Psoas muscle (tissue), 7 donors: ENCODE measurements at regions not wholly inside any gene's neighbourhood (a gene's known extent, or its start where the extent isn't known, plus 50 kb on each side); places are given as distances from the start of the nearest gene placed in this dataset.

Source experiments
- ATAC-seq, 4 donors: fragments of 200-7000 bp; cut with Tn5 transposase; one replicate each; pipeline ENCODE4 v1.9.1; 2020; ENCODE audit warnings: moderate library complexity in 3 of 4, mild to moderate bottlenecking in 2 of 4
- DNase-seq, 2 donors: peaks; one replicate each; pipeline ENCODE4 v3.0.0-alpha.2; 2020
- H3K27ac ChIP-seq: fragments of 200-600 bp; one replicate; pipeline ENCODE4 v1.8.0; 2022
- H3K27me3 ChIP-seq, 3 donors: fragments of 200-600 bp in 1 of 3; one replicate each; pipeline versions ENCODE4 v1.6.1 to v1.8.0; 2013 to 2022; ENCODE audit warnings: low read length in 2 of 3, mild to moderate bottlenecking in 2 of 3, moderate library complexity in 1 of 3; ENCODE audit not compliant: insufficient read depth in 3 of 3
- H3K36me3 ChIP-seq, 2 donors: fragments of 200-600 bp in 1 of 2; one replicate each; pipeline versions ENCODE4 v1.6.1 to v1.8.0; 2013 to 2022; ENCODE audit warnings: low read depth in 1 of 2, mild to moderate bottlenecking in 1 of 2, moderate library complexity in 1 of 2; ENCODE audit not compliant: insufficient read depth in 1 of 2
- H3K4me1 ChIP-seq: fragments of 200-600 bp; one replicate; pipeline ENCODE4 v1.8.0; 2022
- H3K4me3 ChIP-seq: fragments of 200-600 bp; one replicate; pipeline ENCODE4 v1.8.0; 2022; ENCODE audit warnings: mild to moderate bottlenecking
- H3K9me3 ChIP-seq: fragments of 200-600 bp; one replicate; pipeline ENCODE4 v1.8.0; 2022
- CTCF ChIP-seq: fragments of 200-600 bp; IDR thresholded peaks from one replicate; pipeline ENCODE4 v1.8.0; 2022; ENCODE audit warnings: antibody characterized with exemption
- WGBS, 3 donors: extraction: QIAGEN DNeasy Blood & Tissue Kit; methylation state at CpG; one replicate each; pipeline versions ENCODE4 v1.1.6 to v1.1.7; 2013; 5-methylcytosine and 5-hydroxymethylcytosine counted together
- intact Hi-C, 2 donors: fragments of 100-400 bp; cut with DNase I; formaldehyde crosslinking; loops; one replicate each; pipeline versions ENCODE4 v1.11.0 to v1.14.2; 2022
- donor health status: healthy with polysubstance abuse.
- donor health status: DM: no; HTN: no; CAD: no; lungs with moderate emphysema.
- donor health status: Bipolar disorder and iron deficiency.
- donor health status: healthy.
- donor health status: DM: yes; HTN: yes; CAD: no.
- donor health status: DM: no; HTN: no; CAD: no.
- donor health status: DM: yes; HTN: yes; CAD: no.

DNA sequence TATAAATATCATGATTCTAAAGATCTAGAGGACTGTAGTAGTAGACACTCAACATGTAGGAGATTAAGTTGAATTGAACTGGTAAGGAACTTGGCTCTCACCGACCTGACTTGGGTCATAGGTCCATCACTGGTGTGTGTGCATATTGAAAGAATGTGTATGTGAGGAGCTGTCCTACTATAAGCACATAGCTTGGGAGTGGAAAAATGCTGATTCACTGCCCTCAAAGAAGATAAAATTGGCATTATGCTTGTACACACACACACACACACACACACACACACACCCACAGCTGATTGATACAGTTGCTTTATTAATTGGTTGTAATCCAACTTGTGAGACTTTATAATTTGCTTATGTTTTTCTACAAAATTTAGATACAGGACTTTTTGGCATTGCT is 411.0 kb upstream of the NR2F2 start:
- 80 to 88% (median 84%) methylated on average over 1 of the region's 1 CpG for whole genome bisulfite sequencing, 3 donors
- H3K4me1 ChIP-seq = no peaks in the 10 kb centered on the region
- H3K9me3 ChIP-seq = no peaks in the 10 kb centered on the region
- H3K4me3 ChIP-seq = no peak overlapping the region
- ATAC-seq = no peak
- H3K36me3 ChIP-seq = no peaks in the 10 kb centered on the region
- H3K27me3 ChIP-seq = no peaks in the 10 kb centered on the region
- intact Hi-C loops = no loop called here
- TF ChIP-seq CTCF = no peak
- H3K27ac ChIP-seq = no peak overlapping the region
- no peak for DNase-seq

DNA sequence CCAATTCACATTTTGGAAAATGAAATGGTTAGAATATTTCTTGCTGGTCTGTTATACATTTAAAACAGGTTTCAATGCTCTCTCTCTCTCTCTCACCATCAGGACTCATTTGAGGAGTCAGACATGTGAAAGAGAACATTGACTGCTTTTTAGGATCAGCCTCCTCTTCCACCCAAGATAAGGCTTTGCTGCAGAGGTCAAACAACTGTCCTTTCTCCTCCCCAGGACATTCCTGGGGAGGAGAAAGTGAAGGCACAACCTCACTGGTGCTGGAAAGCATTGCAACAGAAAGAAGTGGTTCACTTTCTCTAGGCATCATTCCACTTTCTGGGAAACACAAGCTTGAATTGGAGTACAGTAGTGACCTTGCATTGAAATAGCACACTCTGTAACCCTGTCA is 409.1 kb upstream of the NR2F2 start:
- Histone ChIP-seq H3K4me1 (no peaks in the 10 kb centered on the region), H3K9me3 (no peaks in the 10 kb centered on the region), H3K4me3 (no peak overlapping the region), H3K27me3 (no peaks in the 10 kb centered on the region), H3K27ac (no peak overlapping the region), H3K36me3 (no peaks in the 10 kb centered on the region)
- ATAC-seq (no peak), DNase-seq (no peak)
- no peak for TF ChIP-seq CTCF
- intact Hi-C loops = no loop called here

DNA sequence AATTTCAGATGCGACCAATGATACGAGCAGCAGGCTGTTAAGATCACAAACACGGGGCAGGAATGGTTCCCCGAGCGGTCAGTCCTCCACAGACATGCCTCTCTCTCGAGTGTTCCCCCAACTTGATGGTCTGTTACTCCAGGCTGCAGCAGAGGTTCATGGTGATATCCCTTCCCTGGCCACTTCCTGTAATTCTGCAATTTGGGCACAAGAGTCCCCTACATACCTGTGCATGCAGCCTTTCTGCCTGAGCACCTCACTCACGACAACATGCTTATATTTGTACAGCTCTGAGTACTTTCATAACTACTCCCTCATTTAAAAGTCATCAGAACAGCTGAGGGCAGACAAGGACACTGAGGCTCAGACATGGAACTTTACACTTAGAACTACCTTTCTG is 408.1 kb upstream of the NR2F2 start:
- 84 to 91% (median 84%) methylated on average over 7 of the region's 7 CpGs for WGBS, 3 donors
- DNase-seq = no peak
- H3K27me3 ChIP-seq = no peaks in the 10 kb centered on the region
- intact Hi-C loops = no loop called here
- no peaks in the 10 kb centered on the region for H3K9me3 ChIP-seq
- TF ChIP-seq CTCF = no peak
- H3K36me3 ChIP-seq = no peaks in the 10 kb centered on the region
- H3K4me1 ChIP-seq = no peaks in the 10 kb centered on the region
- ATAC-seq = no peak
- H3K27ac ChIP-seq = no peak overlapping the region
- H3K4me3 ChIP-seq = no peak overlapping the region

DNA sequence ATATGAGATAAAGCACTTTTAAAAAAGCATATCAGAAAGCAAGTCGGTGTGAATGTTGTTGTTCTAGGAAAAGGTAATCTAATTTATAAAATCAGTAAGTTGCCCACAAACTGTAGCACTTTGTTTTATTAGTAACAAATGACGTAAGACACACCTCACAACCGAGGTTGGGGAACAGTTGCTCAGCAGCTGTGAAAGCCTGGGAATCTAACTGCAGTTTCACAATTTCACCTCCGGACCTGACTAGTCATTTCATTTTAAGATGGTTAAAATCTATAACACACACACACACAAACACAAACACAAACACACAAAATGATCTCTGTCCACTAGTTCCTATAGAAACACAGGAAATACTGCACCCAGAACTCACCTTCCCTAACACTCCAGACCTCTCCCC is 406.7 kb upstream of the NR2F2 start:
- DNase-seq (no peak), ATAC-seq (no peak)
- Histone ChIP-seq H3K36me3 (no peaks in the 10 kb centered on the region), H3K27me3 (no peaks in the 10 kb centered on the region), H3K4me3 (no peak overlapping the region), H3K27ac (no peak overlapping the region), H3K4me1 (no peaks in the 10 kb centered on the region), H3K9me3 (no peaks in the 10 kb centered on the region)
- intact Hi-C loops = no loop called here
- TF ChIP-seq CTCF = no peak
- WGBS, 3 donors = 73 to 85% (median 77%) methylated on average over 4 of the region's 4 CpGs

DNA sequence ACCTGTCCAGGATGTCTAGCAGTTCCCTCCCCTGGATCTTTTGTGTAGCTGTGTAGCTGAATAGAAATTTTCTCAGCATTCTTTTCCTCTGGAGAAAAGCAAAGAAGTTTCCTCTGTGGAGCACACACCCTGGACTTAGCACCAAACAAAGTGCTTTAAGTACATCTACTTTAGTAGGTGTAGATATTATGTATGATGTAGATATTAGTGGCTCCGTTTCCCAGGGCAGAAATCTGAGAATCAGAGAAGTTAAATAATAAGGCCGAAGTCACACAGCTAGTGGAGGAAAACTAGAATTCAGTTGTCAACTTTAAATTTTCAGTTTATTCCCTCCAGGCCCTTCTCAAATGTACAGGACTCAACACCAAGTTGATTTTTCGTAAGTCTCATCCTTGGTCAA is 401.7 kb upstream of the NR2F2 start:
- no peaks in the 10 kb centered on the region for H3K4me1 ChIP-seq
- intact Hi-C loops = no loop called here
- H3K27me3 ChIP-seq = no peaks in the 10 kb centered on the region
- no peaks in the 10 kb centered on the region for H3K9me3 ChIP-seq
- ATAC-seq = no peak
- no peak overlapping the region for H3K4me3 ChIP-seq
- no peak overlapping the region for H3K27ac ChIP-seq
- 87 to 95% (median 91%) methylated on average over 3 of the region's 3 CpGs for WGBS, 3 donors
- no peaks in the 10 kb centered on the region for H3K36me3 ChIP-seq
- TF ChIP-seq CTCF = no peak
- no peak for DNase-seq
